ENCODE measurements at regions not wholly inside any gene's neighbourhood (a gene's known extent, or its start where the extent isn't known, plus 50 kb on each side); places are given as distances from the start of the nearest gene placed in this dataset.

DNA sequence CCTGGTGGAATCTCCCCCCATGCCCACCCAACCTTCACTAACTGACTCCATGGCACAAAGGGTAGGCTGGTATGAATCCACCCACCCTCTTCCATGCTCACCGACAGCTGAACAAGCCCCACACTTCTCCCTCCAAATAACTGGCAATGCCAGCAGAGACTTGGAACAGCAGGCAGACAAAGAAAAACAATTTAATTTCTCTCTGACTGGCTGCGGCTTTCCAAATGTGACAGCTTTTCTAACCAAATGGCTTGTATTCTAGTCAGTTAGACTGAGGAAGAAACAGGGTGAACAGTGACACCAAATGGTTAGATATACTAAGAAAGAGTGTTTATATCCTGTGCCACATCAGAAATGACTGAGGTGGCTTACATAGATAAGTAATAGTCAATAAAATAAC lies 199.3 kb upstream of the ADAMTS3 start:
- Histone ChIP-seq H3K79me2 (ENCODE audit: control insufficient read depth, insufficient read depth, low read length) (no peaks in the 10 kb centered on the region), H2AFZ (ENCODE audit: low read depth, low read length) (peak overlapping the region; percentile 27; the same call in 1 of the 2 replicates), H3K4me3 (no peak overlapping the region), H3K9me3 (replicated peaks; ENCODE audit: control insufficient read depth, insufficient read depth, low read depth, low read length) (no peaks in the 10 kb centered on the region), H3K9me1 (ENCODE audit: control insufficient read depth, insufficient read depth, low read length) (no peaks in the 10 kb centered on the region), H3K4me1 (replicated peaks in 1 of 2; ENCODE audit: control insufficient read depth in 2 of 2, insufficient read depth in 2 of 2, low read length in 2 of 2) (peaks cover 0 to 6% of the 10 kb centered on the region in 2 experiments; a peak in 1 of 5 replicates), H3K27me3 (ENCODE audit: control insufficient read depth in 2 of 2, insufficient read depth in 2 of 2, low read length in 2 of 2) (no peaks in the 10 kb centered on the region), H3K4me2 (ENCODE audit: insufficient read depth, low read length) (no peak overlapping the region), H3K9ac (ENCODE audit: insufficient read depth in 1 of 2, low read depth in 2 of 2, low read length in 2 of 2) (no peak overlapping the region), H3K36me3 (ENCODE audit: control insufficient read depth, insufficient read depth, low read length) (no peaks in the 10 kb centered on the region), H3K27ac (ENCODE audit: extremely low read depth, low read depth, low read length) (no peak overlapping the region), H4K20me1 (replicated peaks; ENCODE audit: control insufficient read depth, insufficient read depth, low read length) (no peaks in the 10 kb centered on the region)
- no TSS peak for BruUV-seq (replicated peaks)
- WGBS (ENCODE audit: insufficient coverage, low coverage, missing lambda C conversion rate), result 7% methylated on average over 2 of the region's 2 CpGs
- intact Hi-C loops (cut with micrococcal nuclease), result loop anchor here (2.0 to 10.0 kb wide), 3 partner anchors 66 to 444 kb away; no protein-coding TSS in a partner anchor
- CTCF ChIA-PET (ENCODE audit: low intra/inter-chr PET ratio), result interaction anchor here (0.6 to 0.8 kb wide), 2 partner anchors 538 to 609 kb away, joined by 3 to 6 read pairs; no protein-coding TSS in a partner anchor
- in situ Hi-C loops (cut with MboI), result no loop called here
- DNase-seq (ENCODE audit: extremely low read depth in 1 of 4, low spot score in 3 of 4), result peak in 2 of 4 experiments; percentile 8 to 16
- peak; percentile 54; the same call in 2 of the 3 replicates for ATAC-seq
- POLR2A ChIA-PET, result no interaction called here
- no peak for FAIRE-seq
- TF ChIP-seq, protein P1, sequence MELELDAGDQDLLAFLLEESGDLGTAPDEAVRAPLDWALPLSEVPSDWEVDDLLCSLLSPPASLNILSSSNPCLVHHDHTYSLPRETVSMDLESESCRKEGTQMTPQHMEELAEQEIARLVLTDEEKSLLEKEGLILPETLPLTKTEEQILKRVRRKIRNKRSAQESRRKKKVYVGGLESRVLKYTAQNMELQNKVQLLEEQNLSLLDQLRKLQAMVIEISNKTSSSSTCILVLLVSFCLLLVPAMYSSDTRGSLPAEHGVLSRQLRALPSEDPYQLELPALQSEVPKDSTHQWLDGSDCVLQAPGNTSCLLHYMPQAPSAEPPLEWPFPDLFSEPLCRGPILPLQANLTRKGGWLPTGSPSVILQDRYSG (tag; conservative IDR thresholded peaks at IDR 0.05; ENCODE audit: low read depth), result no peak
- TF ChIP-seq, protein P2, sequence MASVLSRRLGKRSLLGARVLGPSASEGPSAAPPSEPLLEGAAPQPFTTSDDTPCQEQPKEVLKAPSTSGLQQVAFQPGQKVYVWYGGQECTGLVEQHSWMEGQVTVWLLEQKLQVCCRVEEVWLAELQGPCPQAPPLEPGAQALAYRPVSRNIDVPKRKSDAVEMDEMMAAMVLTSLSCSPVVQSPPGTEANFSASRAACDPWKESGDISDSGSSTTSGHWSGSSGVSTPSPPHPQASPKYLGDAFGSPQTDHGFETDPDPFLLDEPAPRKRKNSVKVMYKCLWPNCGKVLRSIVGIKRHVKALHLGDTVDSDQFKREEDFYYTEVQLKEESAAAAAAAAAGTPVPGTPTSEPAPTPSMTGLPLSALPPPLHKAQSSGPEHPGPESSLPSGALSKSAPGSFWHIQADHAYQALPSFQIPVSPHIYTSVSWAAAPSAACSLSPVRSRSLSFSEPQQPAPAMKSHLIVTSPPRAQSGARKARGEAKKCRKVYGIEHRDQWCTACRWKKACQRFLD (CRISPR knock-in tag; IDR thresholded peaks at IDR 0.05), result no peak
- TF ChIP-seq, protein P3, sequence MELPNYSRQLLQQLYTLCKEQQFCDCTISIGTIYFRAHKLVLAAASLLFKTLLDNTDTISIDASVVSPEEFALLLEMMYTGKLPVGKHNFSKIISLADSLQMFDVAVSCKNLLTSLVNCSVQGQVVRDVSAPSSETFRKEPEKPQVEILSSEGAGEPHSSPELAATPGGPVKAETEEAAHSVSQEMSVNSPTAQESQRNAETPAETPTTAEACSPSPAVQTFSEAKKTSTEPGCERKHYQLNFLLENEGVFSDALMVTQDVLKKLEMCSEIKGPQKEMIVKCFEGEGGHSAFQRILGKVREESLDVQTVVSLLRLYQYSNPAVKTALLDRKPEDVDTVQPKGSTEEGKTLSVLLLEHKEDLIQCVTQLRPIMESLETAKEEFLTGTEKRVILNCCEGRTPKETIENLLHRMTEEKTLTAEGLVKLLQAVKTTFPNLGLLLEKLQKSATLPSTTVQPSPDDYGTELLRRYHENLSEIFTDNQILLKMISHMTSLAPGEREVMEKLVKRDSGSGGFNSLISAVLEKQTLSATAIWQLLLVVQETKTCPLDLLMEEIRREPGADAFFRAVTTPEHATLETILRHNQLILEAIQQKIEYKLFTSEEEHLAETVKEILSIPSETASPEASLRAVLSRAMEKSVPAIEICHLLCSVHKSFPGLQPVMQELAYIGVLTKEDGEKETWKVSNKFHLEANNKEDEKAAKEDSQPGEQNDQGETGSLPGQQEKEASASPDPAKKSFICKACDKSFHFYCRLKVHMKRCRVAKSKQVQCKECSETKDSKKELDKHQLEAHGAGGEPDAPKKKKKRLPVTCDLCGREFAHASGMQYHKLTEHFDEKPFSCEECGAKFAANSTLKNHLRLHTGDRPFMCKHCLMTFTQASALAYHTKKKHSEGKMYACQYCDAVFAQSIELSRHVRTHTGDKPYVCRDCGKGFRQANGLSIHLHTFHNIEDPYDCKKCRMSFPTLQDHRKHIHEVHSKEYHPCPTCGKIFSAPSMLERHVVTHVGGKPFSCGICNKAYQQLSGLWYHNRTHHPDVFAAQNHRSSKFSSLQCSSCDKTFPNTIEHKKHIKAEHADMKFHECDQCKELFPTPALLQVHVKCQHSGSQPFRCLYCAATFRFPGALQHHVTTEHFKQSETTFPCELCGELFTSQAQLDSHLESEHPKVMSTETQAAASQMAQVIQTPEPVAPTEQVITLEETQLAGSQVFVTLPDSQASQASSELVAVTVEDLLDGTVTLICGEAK (IDR thresholded peaks at IDR 0.05), result no peak
- TF ChIP-seq, protein P3 (CRISPR knock-in tag; IDR thresholded peaks at IDR 0.05), result no peak
- no peak for TF ChIP-seq SLC30A9 (CRISPR knock-in tag; IDR thresholded peaks at IDR 0.05)
- TF ChIP-seq ETV1 (tag; conservative IDR thresholded peaks at IDR 0.05; ENCODE audit: low read depth), result no peak
- TF ChIP-seq JUN (IDR thresholded peaks at IDR 0.05; ENCODE audit: borderline replicate concordance, low read depth, low read length), result no peak
- no peak for TF ChIP-seq JUN (CRISPR knock-in tag; IDR thresholded peaks at IDR 0.05; ENCODE audit: borderline replicate concordance)
- TF ChIP-seq RAD21 (CRISPR knock-in tag; conservative IDR thresholded peaks at IDR 0.05 in 1 of 2, IDR thresholded peaks at IDR 0.05 in 1 of 2), result peak; percentile 33 to 55
- no peak for TF ChIP-seq ZNF124 (CRISPR knock-in tag; IDR thresholded peaks at IDR 0.05)
- no peak for TF ChIP-seq NFYB (IDR thresholded peaks at IDR 0.05; ENCODE audit: extremely low read depth, insufficient read length)
